Midbrain (tissue), 1 donor: ENCODE measurements at regions not wholly inside any gene's neighbourhood (a gene's known extent, or its start where the extent isn't known, plus 50 kb on each side); places are given as distances from the start of the nearest gene placed in this dataset.
"Not testable (repeated sequence)": the region's sequence is repeated elsewhere in the genome, so short reads cannot be mapped to it uniquely, and the experiment has no call there.

ENCODE experiments used
- DNase-seq: peaks from one replicate; lab custom pipeline; 2025; lab: John Stamatoyannopoulos, UW

DNA sequence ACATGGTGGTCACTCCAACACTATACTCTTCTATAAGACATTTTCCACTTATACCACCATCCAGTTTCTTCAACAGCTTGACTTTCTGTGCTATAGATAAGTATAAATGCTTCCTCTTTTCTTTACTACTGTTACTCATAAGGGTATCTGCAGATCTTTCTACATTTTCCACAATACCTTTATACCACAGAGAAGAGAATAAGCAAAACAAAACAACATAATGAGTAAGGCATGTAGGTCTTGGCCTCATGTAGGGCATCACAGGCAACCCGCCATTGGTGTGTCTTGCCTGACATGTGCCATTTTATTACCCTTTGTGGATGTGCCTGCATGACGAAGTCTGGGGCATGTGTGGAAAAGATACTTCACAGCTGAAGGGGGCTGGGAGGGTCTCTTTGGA lies 265.3 kb upstream of the STARD13 start:
- DNase-seq, result no peak

DNA sequence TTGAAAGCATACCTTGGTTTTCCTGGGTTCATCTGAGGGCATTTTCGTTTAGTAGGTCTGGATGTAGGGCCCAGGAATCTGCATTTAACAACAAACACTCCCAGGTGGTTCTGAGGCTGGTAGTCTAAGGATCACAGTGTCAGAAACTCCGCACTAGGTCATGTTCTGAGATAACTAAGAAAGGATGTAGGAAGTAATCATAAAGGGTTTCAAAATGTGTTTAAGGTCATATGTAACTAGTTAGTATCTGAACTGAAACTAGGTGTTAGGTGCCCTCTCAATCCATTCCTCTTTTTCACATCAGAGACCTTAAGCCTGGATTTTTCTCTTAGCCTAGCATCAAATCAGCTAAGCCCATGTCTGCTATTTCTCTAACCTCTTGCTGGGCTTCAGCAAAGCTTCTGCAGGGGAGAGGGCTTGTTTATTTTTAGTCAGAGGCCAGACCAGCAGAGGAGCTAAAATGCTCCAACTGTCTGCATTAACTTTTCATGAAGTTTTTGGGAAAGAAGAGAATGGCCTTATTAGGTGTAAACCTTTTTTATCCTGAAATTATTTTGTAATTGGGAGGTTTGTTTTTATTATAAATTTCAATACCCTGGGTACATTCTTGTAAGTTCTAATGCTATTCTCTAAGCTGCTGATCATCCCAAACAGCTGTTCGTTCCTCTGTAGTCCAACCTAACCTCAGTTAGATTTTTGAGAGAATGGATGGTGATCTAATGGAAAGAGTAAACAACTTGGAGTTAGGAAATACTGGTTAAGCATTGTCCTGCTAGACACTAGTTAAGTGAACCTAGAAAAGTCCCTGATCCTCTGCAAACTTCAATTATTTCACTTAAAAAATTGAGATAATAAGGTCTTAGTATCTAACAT lies 262.8 kb upstream of the RFC3 start:
- no peak for DNase-seq

DNA sequence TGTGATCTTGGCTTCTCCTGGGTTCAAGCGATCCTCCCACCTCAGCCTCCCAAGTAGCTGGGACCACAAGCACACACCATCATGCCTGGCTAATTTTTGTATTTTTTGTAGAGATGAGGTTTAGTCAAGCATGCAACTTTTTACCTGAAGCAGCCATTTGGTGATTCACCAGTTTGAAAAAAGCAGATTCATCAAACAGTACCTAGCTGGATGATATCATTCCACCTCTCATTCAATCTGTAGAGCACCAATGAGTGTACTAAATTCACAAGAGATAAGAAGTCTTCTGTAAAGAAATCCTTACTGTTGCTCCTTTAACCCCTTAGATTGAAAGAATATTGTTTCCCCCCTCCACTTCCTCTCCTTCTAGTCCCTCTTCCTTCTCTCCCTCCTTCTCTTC lies 261.1 kb upstream of the RFC3 start:
- no peak for DNase-seq

DNA sequence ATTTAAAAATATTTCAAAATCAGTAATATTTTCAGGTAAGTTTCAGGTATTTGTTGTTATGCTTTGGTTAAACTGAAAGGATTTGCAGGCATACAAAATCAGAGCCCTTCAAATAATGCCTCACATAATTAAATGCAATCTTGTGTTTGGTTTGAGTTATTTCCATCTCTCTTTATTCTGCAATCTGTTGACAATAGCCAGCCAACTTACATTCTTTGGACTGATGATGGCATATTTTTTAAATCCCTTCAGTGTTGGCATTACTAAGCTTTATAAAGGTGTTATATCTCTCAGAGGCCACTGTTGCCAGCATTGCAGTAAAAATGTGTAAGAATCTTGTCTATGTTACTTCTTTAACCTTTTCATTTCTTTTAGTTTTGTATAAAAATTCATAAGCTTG lies 257.2 kb upstream of the RFC3 start:
- no peak for DNase-seq

DNA sequence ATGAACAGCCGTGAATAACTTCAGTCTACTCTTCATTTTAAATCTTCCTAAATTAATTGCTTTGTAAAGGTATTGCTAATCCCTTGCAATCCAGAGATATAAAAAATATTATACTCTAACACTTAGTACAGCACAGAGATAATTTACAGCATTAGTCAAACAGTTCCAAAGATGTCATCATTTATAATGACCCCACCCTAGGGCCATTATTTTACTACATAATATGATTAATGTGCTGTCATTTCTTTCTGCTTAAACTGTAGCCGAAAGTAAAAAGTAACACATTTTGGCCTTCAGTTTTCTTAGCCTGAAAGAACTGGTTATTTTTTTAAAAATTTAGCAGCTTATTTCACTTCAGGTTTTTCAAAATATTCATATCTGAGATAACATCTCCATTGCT lies 256.3 kb upstream of the RFC3 start:
- DNase-seq, result no peak

DNA sequence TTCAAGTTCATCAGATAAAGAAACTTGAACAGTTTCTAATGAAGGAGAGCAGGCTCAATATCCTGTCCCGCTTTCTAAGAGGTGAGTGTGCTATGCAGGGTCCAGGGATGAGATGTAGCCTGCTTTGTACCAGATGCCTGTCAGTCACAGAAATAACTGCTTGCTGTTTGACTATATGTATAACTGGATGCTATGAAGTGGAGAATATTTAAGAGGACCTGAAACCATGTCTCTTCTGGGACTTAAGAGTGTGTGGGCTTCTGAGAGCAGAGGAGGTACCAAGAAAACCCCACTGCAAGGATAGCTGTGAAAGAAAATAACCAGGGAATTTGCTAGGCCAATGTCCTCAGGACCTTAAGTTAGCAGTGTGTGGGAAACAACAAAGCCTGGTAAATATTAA lies 246.3 kb upstream of the RFC3 start:
- DNase-seq, result no peak

DNA sequence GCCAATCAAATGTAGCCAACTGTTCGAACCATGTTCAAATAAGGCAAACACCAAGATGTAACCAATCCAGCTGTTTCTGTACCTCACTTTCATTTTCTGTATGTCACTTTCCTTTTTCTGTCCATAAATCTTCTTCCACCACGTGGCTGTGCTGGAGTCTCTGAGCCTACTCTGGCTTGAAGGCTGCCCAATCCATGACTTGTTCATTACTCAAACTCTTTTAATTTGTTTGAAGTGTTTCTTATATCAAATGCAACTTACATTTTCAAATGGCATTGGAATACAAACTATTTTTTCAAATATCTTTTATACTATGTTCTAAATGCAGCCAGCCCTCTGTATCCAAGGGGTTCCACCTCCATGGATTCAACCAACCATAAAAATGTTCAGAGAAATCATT lies 245.6 kb upstream of the RFC3 start:
- DNase-seq, result not testable (repeated sequence)

DNA sequence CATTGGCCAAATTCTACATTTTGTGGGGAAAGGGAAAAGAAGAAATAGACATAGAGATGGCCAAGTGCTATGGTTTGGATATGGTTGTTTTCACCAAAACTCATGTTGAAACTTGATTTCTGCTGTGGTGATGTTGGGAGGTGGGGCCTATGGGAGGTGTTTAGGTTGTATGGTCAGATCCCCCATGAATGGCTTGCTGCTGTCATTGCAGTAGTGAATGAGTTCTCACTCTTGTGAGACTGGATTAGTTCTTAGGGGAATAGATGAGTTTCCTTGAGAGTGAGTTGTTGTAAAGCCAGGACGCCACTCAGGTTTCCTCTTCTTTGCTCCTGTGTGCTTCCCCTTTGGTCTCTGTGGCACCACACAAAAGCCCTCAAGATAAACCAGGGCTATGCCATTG lies 242.6 kb upstream of the RFC3 start:
- no peak for DNase-seq

DNA sequence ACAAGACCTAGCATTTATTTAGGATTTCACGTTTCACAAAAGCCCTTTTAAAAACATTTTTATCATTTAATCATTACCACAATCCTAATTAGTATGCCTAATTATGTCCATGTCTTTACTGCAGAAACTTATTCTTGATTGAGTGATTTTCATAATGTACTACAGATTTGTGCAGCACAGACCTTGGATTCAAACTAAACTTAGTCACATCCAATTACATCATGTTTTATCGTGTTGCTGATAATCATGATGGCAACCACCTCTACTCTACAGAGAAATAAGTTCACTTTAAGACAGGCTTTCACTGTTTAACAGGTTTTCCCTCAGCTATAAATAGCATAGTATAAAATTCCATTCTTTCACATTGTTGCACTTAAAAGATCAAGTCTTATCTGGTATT lies 240.9 kb upstream of the RFC3 start:
- DNase-seq, result no peak

DNA sequence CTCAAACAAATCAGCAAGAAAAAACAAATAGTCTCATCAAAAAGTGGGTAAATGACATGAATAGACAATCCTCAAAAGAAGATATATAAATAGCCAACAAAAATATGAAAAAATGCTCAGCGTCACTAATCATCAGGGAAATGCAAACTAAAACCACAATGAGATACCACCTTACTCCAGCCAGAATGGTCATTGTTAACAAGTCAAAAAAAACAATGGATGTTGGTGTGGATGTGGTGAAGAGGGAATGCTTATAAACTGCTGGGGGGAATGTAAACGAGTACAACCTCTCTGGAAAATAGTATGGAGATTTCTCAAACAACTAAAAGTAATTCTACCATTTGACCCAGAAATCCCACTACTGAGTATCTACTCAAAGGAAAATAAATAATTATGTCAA lies 239.2 kb upstream of the RFC3 start:
- DNase-seq, result no peak

DNA sequence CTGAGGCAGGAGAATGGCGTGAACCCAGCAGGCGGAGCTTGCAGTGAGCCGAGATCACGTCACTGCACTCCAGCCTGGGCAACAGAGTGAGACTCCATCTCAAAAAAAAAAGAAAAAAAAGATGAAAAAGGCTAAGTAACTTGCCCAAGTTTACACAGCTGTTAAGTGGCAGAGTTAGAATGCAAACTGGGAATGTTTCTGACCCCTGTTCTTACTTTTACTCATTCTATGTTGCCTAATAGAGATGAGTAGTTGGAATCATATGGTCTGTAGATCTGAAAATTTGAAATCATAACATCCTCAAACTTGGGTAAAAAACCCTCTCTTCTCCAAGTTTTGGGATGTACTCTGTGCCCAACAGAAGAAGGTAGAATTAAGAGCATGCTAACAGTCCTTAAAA lies 235.8 kb upstream of the RFC3 start:
- no peak for DNase-seq

DNA sequence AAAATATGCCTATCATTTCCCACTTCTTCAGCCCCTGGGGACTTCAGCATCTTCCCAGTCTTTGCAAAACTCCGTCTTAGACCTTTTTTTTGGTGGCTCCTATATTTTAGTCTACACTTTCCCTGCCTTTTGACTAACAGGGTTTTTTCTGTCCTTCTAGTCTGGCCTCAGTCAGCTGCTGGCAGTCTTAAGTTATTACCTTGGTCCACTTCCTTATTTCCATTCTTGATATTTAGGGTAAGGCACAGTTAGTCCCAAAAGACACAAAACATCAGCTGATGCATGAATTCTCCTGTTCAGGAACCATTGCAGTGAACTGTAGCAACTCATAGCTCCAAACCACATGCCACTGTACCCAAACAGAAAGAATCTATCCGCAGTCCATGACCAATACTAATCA lies 234.6 kb upstream of the RFC3 start:
- no peak for DNase-seq

DNA sequence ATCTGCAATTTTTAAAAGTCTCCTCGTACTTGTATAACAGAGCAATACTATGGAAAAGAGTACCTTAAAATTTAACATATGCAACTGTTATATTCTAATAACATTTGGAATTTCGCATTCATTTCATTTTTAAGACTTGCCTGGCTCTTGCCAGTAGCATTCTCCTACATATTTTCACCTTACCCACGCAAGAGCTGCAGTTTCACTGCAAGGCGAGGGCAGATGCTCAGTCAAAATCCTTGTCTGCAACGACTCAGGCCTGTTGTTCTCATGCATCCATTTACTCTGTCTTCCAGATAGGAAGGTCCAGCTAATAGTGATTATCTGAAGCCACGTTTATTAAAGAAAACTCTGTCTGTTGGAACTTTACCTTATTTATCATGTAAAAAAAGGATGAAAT lies 227.0 kb upstream of the RFC3 start:
- DNase-seq, result no peak

DNA sequence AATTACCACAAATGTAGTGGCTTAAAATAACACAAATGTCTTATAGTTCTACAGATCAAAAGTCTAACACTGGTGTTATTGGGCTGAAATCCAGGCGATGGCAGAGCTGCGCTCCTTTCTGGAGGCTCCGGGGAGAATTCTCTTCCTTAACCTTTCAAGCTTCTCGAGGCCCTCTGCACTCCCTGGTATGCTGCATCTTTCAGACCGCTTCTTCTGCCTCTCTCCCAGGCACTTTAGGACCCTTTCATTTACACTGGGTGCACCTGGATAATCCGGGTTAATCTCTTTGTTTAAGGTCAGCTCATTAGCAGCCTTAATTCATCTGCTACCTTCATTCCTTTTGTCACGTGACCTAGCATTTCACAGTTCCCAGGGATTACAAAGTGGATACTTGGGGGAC lies 211.3 kb upstream of the RFC3 start:
- peak; percentile 48 for DNase-seq

DNA sequence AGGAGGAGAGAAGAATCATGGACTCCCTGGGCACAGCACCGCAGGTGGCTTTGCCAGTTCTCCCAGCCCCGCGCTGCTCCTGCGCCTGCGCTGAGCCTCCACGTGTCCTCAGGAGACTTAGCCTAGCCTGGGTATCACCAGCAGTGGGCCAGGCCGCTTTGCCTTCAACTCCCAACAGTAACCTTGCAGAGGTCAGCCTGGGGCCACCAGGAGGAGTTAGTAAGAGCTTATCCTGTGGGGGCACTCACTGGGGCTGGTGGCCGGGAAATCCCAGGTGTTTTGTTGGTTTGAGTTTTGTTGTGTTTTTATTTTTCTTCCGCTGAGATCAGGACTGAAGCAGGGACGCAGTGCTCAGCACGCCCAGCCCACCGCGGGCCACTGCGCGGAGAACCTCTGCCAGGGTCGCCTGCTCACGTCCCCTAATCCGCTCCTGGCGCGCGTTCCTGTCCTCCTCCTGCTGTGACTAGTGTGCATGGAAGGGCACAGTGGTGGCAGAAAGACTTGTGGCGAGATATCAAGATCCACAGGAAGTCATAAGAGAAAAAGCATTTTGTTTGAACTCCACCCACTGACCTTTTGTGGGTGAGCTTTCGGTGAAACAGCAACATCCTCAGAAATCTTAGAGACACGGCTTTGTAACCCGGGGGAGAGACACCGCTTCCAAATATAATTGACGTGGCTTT lies 207.4 kb upstream of the RFC3 start:
- peak; percentile 83 for DNase-seq

DNA sequence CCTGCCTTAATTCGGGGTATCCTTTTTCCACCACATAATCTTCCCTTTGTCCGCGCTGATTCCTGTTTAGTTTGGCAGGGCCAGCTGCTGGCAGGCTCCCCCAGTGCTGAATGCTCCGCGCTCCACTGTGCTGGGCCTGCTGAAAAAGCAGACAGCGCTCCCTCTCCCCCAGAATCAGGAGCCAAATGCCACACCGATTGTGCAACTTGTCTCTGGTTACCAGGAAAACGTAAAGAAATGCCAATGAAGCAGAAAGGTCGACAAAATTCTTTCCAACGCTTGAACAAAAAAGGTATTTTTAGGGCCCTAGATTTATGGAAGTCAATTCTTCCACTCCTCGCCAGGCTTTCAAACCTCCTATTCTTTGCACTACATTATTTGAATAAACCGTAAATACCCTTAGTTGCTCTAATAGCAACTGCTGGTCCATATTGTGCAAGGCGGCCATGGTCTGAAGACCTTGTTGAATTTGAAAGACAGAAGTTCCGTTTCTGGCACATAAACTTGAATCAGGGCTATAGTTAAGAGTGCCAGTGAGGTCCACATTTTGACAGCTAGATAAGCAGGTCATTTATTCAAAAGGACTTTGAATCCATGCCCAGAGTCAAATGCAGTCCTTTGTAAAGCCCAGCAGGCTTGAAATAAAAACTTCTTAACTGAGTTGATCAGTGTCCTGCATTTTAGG lies 206.7 kb upstream of the RFC3 start:
- DNase-seq, result peak; percentile 76

DNA sequence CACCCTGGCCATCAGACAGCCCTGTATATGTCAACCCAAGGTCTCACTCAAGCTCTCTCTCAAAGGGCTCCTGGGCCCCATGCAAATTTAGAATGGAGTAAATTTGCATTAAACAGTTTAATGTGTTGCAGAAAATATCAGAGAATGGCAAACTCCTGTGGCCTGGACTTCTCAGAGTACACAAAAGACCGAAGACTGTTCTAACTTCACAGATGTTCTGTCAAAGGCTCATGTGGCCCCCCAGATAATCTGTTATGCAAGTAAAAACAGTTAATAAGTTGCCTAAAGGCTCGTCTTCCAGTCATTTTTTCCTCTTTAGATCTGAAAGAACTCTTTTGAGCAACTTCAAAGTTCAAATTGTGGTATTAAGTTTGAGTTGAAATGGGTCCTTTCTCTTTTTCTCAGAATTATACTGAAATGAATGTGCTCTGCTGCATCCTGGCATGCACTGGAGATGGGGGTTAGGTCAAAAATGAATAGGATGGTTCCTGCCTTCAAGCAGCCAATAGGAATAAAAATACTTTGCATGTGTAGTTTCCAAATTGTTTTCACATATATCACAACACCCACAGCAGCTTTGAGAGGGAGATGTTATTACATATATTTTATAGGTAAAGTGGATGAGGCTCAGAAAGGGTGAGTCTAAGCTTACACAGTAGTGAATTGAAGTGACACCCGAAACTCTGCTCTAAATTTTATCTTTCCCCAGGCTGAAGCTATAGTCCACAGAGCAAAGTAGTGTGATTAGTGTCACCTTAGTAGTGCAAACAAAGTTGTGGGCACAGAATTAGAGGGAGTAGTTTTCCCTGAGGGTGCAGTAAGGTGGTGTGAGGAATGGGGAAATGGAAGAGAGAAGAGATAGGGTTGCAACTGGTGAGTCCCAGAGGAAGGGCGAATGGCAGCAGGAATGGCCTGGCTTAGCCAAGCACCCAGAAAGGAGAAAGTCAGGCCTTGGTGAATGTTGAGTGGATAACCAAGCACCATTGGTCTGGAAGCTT lies 205.0 kb upstream of the RFC3 start:
- no peak for DNase-seq

DNA sequence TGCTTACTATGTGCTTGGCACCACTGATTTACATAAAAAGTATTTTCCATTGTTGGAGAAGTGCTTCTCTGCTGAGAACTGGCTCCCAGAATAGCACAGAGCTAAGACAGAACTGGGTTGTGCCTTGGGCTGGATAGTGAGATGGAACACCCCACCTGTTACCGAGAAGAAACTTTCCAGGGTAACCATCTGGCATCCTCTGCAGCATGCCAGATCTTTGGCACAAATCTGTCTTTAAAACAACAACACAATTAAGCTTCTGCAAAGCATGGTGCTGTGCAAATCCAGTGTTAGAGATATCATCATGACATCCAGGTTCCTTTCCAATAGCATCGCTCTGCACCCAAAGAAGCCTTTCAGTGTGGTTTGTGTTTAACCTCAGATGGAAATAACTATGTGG lies 202.5 kb upstream of the RFC3 start:
- DNase-seq, result no peak

DNA sequence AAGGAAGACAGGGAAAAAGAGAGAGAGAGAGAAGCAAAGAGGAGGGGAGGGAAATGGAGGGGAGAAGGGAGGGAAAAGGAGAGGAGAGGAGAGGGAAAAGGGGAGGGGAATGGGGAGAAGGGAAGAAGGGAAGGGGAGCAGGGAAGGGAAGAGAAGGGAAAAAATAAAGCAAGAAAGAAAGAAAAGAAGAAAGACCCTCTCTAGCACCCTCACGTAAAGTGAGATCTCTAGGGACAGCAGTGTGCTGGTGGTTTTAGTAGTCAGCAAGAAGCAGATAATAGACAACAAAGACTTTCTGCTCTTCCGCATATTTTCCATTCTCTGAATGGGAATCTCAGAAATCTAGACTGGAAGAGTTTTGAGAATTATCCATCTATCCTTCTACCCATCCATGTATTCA lies 201.8 kb upstream of the RFC3 start:
- no peak for DNase-seq

DNA sequence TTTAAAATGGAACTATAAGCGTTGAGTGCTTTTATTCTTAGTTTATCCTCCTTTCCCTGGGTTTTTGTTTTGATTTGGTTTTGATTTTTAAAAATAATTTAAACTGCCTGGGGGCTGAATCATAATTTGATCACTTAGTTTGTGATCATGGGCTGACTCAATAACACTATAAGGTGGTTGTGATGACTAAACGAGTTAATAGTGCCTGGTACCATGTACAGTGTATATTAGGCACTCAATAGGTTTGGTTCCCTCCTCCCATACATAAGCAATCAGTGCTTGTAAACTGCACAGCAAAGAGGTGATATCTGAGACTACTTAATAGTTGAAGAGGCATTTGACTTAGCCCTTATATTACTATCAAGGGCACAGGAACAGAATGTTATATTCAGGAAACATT lies 200.9 kb upstream of the RFC3 start:
- no peak for DNase-seq

DNA sequence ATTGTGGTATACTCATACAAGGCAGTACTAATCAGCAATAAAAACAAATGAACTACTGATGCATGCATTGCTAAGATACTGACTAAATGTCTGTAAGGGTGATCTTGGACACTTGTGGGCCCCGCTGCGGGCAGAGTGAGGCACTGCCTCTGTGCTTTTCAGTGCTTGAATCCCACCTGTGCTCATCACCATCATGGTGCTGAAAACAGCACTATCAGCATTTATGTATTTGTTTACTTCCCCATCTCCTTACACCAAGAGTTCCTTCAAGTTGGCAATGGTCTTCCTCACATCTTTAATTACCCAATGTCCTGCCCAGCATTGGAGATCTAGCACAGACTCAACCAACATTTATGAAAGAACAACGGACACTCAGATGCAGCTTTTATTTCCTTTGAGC lies 193.7 kb upstream of the RFC3 start:
- DNase-seq, result no peak

DNA sequence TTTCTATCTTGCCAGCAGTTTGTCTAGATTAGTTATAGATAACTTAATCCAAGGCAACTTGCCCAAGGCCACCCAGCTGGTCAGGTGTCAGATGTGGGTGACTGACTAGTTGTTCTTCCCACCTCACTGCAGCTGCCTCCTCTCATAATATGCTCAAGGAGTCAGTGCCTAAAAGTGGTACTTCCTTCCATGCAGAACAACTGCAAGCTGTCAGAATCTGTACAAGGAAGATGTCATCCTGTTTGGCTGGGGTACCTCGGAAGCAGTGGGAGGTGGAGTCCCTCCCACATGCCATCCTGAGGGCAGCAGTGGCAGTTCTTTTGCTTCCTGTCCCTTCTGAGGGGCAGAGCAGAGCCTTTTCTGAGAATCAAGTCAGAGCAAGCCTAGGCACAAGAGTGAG lies 193.2 kb upstream of the RFC3 start:
- no peak for DNase-seq
